ENCODE measurements at regions not wholly inside any gene's neighbourhood (a gene's known extent, or its start where the extent isn't known, plus 50 kb on each side); places are given as distances from the start of the nearest gene placed in this dataset.

DNA sequence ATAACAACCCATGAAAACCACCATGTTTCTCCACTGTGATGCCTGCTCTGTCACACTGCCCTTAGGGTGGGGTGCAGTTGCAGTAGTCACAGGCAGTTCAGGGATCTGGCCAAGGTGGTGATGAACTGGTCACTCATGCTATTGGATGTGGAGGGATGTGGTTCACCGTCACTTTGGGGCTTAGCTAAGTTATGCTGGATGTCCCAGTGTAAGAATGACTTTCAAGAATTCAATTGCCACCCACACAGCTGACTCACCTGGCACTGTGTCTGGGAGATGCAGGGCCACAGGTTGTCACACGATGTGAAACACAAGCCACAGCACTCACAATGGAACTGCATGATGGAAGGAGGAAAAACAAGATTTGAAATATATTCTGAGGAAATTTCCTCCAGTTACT, 146.1 kb upstream of the CTNNB1 start:
- H3K9me3 ChIP-seq (ENCODE audit: insufficient read depth, low read depth, low read length), result no peaks in the 10 kb centered on the region
- no peaks in the 10 kb centered on the region for H3K4me1 ChIP-seq (ENCODE audit: insufficient read depth, low read length)
- H3K36me3 ChIP-seq (ENCODE audit: insufficient read depth, low read length), result no peaks in the 10 kb centered on the region
- no peaks in the 10 kb centered on the region for H4K20me1 ChIP-seq (ENCODE audit: insufficient read depth, low read length)
- H3K27me3 Mint-ChIP-seq (ENCODE audit: low read depth, unreplicated experiment), result peaks cover 6% of the 10 kb centered on the region
- no peaks in the 10 kb centered on the region for H3K27me3 ChIP-seq (ENCODE audit: insufficient read depth, low read length)
- H3K9ac ChIP-seq (ENCODE audit: low read length), result no peak overlapping the region
- H3K4me3 ChIP-seq (ENCODE audit: insufficient read depth, low read depth, low read length), result no peak overlapping the region
- H3K4me3 Mint-ChIP-seq (ENCODE audit: unreplicated experiment), result no peak overlapping the region
- no peak overlapping the region for H3K4me2 ChIP-seq (ENCODE audit: low read length)
- H3K27ac Mint-ChIP-seq (ENCODE audit: unreplicated experiment), result no peak overlapping the region
- no peak overlapping the region for H3K27ac ChIP-seq (ENCODE audit: low read depth, low read length)
- TF ChIP-seq CTCF (IDR thresholded peaks at IDR 0.05; ENCODE audit: insufficient read depth, low read depth, low read length) (no peak), EZH2 (IDR thresholded peaks at IDR 0.05; ENCODE audit: insufficient read depth, low read length) (no peak)
- DNase-seq (ENCODE audit: low read depth), result no peak
- peaks cover 3% of the 10 kb centered on the region for H3K9me3 Mint-ChIP-seq (ENCODE audit: unreplicated experiment)
- no peaks in the 10 kb centered on the region for H3K79me2 ChIP-seq (ENCODE audit: insufficient read depth, low read length)
- no peaks in the 10 kb centered on the region for H3K4me1 Mint-ChIP-seq (ENCODE audit: low read depth, unreplicated experiment)
- H2AFZ ChIP-seq (ENCODE audit: low read depth, low read length), result no peak overlapping the region
- FAIRE-seq, result no peak
- H3K36me3 Mint-ChIP-seq (ENCODE audit: low read depth, unreplicated experiment), result no peaks in the 10 kb centered on the region

GRCh38 chr3:41060106-41060505, 139.2 kb upstream of the CTNNB1 start:
- H3K27ac ChIP-seq (ENCODE audit: low read depth, low read length), result no peak overlapping the region
- H3K4me1 ChIP-seq (ENCODE audit: insufficient read depth, low read length), result no peaks in the 10 kb centered on the region
- Mint-ChIP-seq H3K27me3 (ENCODE audit: low read depth, unreplicated experiment) (peaks cover 16% of the 10 kb centered on the region), H3K4me1 (ENCODE audit: low read depth, unreplicated experiment) (no peaks in the 10 kb centered on the region), H3K27ac (ENCODE audit: unreplicated experiment) (no peak overlapping the region), H3K4me3 (ENCODE audit: unreplicated experiment) (no peak overlapping the region), H3K9me3 (ENCODE audit: unreplicated experiment) (no peaks in the 10 kb centered on the region), H3K36me3 (ENCODE audit: low read depth, unreplicated experiment) (no peaks in the 10 kb centered on the region)
- no peak overlapping the region for H3K4me3 ChIP-seq (ENCODE audit: insufficient read depth, low read depth, low read length)
- no peak overlapping the region for H2AFZ ChIP-seq (ENCODE audit: low read depth, low read length)
- no peak overlapping the region for H3K9ac ChIP-seq (ENCODE audit: low read length)
- no peak overlapping the region for H3K4me2 ChIP-seq (ENCODE audit: low read length)
- no peaks in the 10 kb centered on the region for H3K27me3 ChIP-seq (ENCODE audit: insufficient read depth, low read length)
- DNase-seq (ENCODE audit: low read depth) (no peak), FAIRE-seq (no peak)
- H3K9me3 ChIP-seq (ENCODE audit: insufficient read depth, low read depth, low read length), result no peaks in the 10 kb centered on the region
- no peaks in the 10 kb centered on the region for H3K36me3 ChIP-seq (ENCODE audit: insufficient read depth, low read length)
- TF ChIP-seq EZH2 (IDR thresholded peaks at IDR 0.05; ENCODE audit: insufficient read depth, low read length), result no peak
- TF ChIP-seq CTCF (IDR thresholded peaks at IDR 0.05; ENCODE audit: insufficient read depth, low read depth, low read length), result no peak
- H4K20me1 ChIP-seq (ENCODE audit: insufficient read depth, low read length), result no peaks in the 10 kb centered on the region
- H3K79me2 ChIP-seq (ENCODE audit: insufficient read depth, low read length), result no peaks in the 10 kb centered on the region

- Histone ChIP-seq H3K4me2 (ENCODE audit: low read length) (no peak overlapping the region), H3K4me3 (ENCODE audit: insufficient read depth, low read depth, low read length) (no peak overlapping the region), H4K20me1 (ENCODE audit: insufficient read depth, low read length) (no peaks in the 10 kb centered on the region), H3K9ac (ENCODE audit: low read length) (no peak overlapping the region), H2AFZ (ENCODE audit: low read depth, low read length) (no peak overlapping the region), H3K36me3 (ENCODE audit: insufficient read depth, low read length) (no peaks in the 10 kb centered on the region), H3K27ac (ENCODE audit: low read depth, low read length) (no peak overlapping the region), H3K27me3 (ENCODE audit: insufficient read depth, low read length) (no peaks in the 10 kb centered on the region), H3K4me1 (ENCODE audit: insufficient read depth, low read length) (no peaks in the 10 kb centered on the region), H3K9me3 (ENCODE audit: insufficient read depth, low read depth, low read length) (no peaks in the 10 kb centered on the region), H3K79me2 (ENCODE audit: insufficient read depth, low read length) (no peaks in the 10 kb centered on the region)
- no peaks in the 10 kb centered on the region for H3K36me3 Mint-ChIP-seq (ENCODE audit: low read depth, unreplicated experiment)
- H3K27ac Mint-ChIP-seq (ENCODE audit: unreplicated experiment), result no peak overlapping the region
- TF ChIP-seq EZH2 (IDR thresholded peaks at IDR 0.05; ENCODE audit: insufficient read depth, low read length), result no peak
- no peak for TF ChIP-seq CTCF (IDR thresholded peaks at IDR 0.05; ENCODE audit: insufficient read depth, low read depth, low read length)
- FAIRE-seq (no peak), DNase-seq (ENCODE audit: low read depth) (no peak)
- peaks cover 1% of the 10 kb centered on the region for H3K4me1 Mint-ChIP-seq (ENCODE audit: low read depth, unreplicated experiment)
- H3K9me3 Mint-ChIP-seq (ENCODE audit: unreplicated experiment), result peaks cover 2% of the 10 kb centered on the region
- peaks cover 19% of the 10 kb centered on the region for H3K27me3 Mint-ChIP-seq (ENCODE audit: low read depth, unreplicated experiment)
- no peak overlapping the region for H3K4me3 Mint-ChIP-seq (ENCODE audit: unreplicated experiment)
Measured at GRCh38 chr3:41064070-41064469, 135.2 kb upstream of the CTNNB1 start.
